HK-2 (cell line): ENCODE measurements at regions not wholly inside any gene's neighbourhood (a gene's known extent, or its start where the extent isn't known, plus 50 kb on each side); places are given as distances from the start of the nearest gene placed in this dataset.

Experiments used
- DNase-seq: peaks from one replicate; pipeline ENCODE4 v3.0.0-alpha.2; 2018; ENCODE audit not compliant: unreplicated experiment

DNA sequence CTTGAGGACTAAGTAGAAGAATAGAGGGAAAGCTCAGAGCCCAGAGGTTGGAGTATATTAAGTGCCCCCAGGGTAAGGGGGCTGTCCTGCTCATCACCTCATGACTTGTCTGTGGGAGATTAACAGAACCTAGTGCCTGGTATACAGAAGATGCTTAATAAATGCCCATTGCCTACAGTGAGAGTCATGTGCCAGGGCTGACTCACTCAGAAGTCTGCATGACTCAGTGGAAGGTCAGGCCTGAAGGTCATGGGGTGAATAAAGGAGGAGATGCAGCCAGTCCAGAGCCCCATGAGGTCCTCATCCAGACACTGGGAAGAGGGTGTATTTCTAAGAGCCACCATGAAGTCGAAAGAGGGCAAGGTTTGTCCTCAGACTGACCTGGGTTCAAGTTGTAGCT is 62.5 kb upstream of the TLE3 start:
- DNase-seq, result no peak

- DNase-seq, result no peak
Measured at GRCh38 chr15:70159713-70160009, 61.9 kb upstream of the TLE3 start.

DNA sequence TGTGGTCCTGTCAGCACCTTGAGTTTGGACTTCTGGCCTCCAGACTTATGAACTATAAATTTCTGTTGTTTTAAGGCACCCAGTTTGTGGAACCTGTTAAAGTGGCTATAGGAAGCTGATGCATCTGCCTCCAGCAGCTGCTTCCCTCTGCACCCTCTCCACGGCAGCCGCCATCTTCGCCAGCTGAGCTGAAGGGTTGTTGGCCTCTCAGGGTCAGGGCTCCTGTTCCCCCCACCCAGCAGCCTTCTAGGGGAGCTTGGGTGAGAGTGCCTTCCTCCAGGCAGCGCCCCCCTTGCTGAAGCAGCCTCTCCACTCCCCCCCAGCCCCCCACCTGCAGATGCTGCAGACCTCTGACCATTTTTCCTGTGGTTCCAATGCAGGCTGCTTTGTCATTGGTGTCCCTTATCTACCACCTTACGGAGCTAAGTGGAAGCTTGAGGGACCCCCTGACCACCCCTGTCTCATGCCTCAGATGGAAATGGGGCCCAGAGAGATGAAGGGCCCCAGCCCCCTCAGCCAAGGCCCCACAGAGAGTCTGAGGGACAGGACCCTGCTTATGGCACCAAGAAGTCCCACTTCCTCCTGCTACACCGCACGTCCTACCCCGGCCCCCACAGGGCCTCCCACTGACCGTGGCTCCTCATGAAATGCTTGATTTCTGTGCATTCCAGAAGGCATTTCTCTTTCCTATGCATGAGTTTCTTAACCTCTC is 61.4 kb upstream of the TLE3 start:
- no peak for DNase-seq

DNA sequence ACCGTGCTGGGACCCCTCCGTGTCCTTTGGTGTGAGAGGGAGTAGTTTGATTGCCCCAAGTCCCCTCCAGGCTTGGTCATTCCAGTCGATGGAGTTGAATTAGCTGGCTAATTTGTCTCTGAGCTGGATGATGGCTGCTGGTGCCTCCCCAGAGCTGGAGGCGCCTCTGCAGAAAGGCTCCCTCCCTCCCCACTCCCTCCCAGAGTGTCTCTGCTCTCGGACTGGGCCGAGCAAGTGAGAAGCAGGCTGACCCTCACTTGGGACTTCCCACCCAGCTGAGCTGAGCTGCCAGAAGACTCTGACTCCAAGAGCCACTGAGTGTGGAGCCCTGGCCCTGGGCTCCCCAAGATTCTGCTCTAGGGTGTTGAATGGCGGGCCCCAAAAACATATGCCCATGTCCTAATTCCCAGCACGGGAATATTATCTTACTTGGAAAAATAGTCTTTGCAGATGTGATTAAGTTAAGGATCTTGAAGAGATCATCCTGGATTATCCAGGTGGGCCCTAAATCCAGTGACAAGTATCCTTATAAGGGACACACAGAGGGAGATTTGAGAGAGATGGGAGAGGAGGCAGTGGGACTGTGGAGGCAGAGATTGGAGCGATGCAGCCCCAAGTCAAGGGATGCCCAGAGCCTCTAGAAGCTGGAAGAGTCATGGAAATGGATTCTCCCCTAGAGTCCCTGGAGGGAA is 60.7 kb upstream of the TLE3 start:
- DNase-seq, result no peak

GRCh38 chr15:70156671-70157271 is 59.1 kb upstream of the TLE3 start:
- no peak for DNase-seq

DNA sequence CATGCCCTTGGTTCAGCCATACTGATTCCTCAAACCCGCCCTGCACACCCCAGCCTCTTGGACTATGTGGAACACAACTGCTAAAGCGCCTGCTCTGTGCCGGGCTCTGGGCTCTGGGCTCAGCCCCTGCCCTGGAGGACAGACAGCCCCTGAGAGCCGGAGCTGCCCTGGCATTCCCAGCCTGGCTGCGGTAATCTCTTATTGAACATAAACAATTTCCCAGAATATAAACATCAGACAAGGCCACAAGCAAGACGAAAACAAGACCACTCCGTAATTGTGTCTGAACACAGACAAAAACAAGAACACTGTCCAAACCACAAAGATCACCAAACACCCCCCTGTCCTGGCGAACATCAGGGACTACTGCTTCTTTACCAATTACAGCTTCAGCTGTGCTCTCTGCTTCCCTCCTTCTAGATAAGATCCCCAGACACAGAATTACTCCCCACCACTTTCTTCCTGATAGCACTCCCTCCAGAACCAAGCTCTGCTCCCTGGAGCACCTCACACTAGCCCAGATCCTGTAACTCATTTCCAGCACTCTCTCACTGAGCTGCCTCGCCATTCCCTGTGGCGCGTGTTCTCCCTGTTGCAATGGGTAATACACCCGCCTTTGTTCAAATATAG is 57.1 kb upstream of the TLE3 start:
- DNase-seq, result no peak

- DNase-seq, result no peak
Measured at GRCh38 chr15:70153921-70154717, 56.4 kb upstream of the TLE3 start.

DNA sequence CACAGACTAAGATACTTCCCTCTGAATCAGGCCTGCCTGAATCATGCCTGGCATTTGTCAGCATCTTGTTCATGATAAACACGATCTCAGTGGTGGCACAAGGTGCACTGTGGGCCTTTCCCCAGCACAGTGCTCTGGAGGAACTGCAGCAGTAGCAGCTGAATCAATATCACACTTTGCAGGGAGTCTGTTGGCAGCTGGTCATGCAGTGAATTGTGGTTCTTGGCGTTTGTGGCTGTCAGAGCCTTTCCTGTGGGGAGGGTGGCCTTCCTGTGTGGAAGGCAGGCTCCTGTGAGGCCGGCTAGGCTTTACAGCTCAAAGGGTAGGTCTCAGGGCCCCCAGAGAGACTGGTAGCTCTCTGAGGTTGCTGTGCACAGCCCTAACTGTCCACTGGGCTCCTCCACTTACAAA is 54.4 kb upstream of the TLE3 start:
- no peak for DNase-seq

DNA sequence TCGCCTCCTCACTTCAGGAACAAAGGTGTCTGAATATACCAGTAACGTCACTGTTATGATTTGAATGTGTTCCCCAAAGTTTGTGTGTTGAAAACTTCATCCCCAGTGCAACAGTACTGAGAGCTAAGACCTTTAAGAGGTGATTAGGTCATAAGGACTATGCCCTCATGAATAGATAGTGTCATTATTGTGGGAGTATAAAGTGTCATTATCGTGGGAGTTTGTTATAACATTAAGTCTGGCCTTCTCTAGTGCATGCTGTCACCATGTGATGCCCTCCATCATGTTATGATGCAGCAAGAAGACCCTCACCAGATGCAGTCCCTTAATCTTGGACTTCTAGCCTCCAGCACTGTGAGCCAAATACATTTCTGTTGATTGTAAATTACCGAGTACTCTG is 53.7 kb upstream of the TLE3 start:
- no peak for DNase-seq

DNA sequence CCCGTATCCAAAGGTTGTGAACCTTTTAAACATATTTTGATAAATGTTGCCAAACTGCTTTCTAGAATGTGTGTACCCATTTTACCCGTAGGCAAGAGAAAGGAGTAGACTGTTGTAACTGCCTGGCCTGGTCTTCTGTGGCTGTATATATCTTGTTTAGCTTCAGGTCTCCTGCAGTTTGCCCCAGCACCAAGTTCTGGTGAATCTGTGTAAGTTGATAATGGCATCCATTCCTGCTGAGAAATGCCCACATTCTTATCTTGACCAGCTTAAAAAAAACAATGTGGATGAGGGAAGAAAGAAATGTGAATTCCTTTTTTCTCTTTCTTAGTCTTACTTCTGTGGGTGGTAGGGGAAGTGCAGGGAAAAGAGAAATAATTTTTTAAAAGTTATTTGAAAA is 53.3 kb upstream of the TLE3 start:
- no peak for DNase-seq

GRCh38 chr15:70150405-70150747 is 52.7 kb upstream of the TLE3 start:
- no peak for DNase-seq

- no peak for DNase-seq
Measured at GRCh38 chr15:70149667-70150404, 52.1 kb upstream of the TLE3 start.

DNA sequence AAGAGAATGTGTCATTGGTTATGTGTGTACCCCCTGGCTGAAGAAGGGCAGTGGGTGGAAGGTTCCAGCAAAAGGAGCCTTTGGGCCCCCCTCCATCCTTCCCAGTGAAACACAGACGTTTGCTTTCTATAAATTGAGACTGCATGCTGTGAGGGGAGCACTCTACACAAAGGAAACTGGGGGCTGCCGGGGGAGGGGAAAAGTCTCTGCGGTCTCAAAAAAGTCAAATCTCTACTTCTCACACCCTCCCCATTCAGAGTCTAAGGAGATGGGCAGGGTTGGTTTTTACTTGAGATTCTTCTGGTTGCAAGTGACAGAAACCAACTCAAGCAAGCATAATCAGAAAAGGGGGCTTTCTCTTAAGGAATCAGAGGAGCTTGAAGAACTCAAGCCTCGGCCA is 50.1 kb upstream of the TLE3 start:
- no peak for DNase-seq
